ENCODE measurements at regions not wholly inside any gene's neighbourhood (a gene's known extent, or its start where the extent isn't known, plus 50 kb on each side); places are given as distances from the start of the nearest gene placed in this dataset.

DNA sequence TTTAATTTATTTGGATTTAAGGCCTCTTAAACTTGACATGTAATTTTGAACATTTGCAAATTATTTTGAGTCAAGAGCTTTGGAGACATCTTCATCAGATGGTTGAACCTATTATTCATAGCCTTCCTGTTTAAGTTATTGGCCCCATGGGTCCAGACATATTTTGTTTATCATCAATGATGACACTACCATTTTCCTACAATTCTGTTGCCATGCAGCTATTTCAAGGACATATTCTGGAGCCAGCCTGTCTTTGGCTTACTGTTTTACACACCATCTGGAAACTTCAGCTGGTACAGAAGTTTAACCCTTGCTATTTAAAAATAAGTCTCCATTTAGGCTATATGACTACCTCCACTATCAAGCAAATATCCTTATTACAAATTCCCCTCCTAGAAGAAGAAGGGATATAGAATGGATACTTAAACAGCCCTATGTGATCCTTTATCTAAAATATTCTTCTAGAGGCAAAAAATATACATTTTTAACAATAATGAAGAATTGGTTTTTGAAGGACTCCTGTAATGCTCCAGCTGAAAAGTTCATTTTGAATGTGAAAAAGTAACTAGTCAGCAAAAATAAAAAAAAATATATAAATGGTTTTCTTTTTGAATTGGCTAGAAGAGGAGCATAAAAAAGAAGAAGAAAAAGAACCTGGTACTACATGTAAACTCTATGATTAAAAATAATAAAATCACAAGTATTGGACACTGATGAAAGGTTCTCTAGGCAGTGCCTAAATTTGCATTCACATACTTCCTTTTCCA is 544.0 kb upstream of the HS3ST5 start:
- H3K4me3 ChIP-seq (ENCODE audit: low read length), result no peak overlapping the region
- no peaks in the 10 kb centered on the region for H3K4me1 ChIP-seq (ENCODE audit: control insufficient read depth, low read length)
- H3K27me3 ChIP-seq (ENCODE audit: control insufficient read depth, low read length), result no peaks in the 10 kb centered on the region
- no peaks in the 10 kb centered on the region for H3F3A ChIP-seq (ENCODE audit: control insufficient read depth, insufficient read depth)
- no peaks in the 10 kb centered on the region for H3K9me3 ChIP-seq (ENCODE audit: control insufficient read depth, insufficient read depth, low read length)
- no peaks in the 10 kb centered on the region for H3K79me2 ChIP-seq (ENCODE audit: control insufficient read depth, low read length)
- no peaks in the 10 kb centered on the region for H4K20me1 ChIP-seq (ENCODE audit: control insufficient read depth, insufficient read depth, low read depth, low read length)
- H3K9me2 ChIP-seq (replicated peaks; ENCODE audit: control insufficient read depth, low read length), result no peaks in the 10 kb centered on the region
- no peak for TF ChIP-seq EZH2phosphoT487 (IDR thresholded peaks at IDR 0.05; ENCODE audit: borderline replicate concordance, low read length)
- TF ChIP-seq, protein P1, sequence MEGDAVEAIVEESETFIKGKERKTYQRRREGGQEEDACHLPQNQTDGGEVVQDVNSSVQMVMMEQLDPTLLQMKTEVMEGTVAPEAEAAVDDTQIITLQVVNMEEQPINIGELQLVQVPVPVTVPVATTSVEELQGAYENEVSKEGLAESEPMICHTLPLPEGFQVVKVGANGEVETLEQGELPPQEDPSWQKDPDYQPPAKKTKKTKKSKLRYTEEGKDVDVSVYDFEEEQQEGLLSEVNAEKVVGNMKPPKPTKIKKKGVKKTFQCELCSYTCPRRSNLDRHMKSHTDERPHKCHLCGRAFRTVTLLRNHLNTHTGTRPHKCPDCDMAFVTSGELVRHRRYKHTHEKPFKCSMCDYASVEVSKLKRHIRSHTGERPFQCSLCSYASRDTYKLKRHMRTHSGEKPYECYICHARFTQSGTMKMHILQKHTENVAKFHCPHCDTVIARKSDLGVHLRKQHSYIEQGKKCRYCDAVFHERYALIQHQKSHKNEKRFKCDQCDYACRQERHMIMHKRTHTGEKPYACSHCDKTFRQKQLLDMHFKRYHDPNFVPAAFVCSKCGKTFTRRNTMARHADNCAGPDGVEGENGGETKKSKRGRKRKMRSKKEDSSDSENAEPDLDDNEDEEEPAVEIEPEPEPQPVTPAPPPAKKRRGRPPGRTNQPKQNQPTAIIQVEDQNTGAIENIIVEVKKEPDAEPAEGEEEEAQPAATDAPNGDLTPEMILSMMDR (IDR thresholded peaks at IDR 0.05; ENCODE audit: low read depth, low read length, poor library complexity, severe bottlenecking), result no peak
- no peak overlapping the region for H3K27ac ChIP-seq (ENCODE audit: low read depth, low read length)
- no peak overlapping the region for H3K4me2 ChIP-seq (ENCODE audit: low read length)
- H3K36me3 ChIP-seq (ENCODE audit: control insufficient read depth, low read length), result no peaks in the 10 kb centered on the region

DNA sequence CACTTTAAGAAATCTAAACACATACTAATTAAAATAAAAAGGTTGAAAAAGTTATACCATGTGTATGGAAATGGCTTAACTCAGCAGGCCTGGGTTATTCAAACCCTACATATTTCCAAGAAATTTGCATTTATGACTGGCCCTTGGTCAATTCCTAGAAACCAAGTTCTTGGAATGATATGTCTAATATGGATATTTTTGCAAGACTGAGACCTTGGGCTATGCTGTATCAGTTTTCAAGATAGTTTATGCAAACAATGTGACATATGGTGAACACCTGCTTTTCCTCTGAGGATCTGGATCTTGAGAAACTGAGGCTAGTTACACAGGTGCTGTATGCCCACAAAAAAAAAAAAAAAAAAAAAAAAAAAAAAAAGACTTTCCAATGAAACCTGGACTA is 536.9 kb upstream of the HS3ST5 start:
- Histone ChIP-seq H3K4me1 (ENCODE audit: control insufficient read depth, low read length) (no peaks in the 10 kb centered on the region), H3K79me2 (ENCODE audit: control insufficient read depth, low read length) (no peaks in the 10 kb centered on the region), H3K9me3 (ENCODE audit: control insufficient read depth, insufficient read depth, low read length) (no peaks in the 10 kb centered on the region; the same call in 1 of the 2 replicates), H3K9me2 (replicated peaks; ENCODE audit: control insufficient read depth, low read length) (no peaks in the 10 kb centered on the region), H3F3A (ENCODE audit: control insufficient read depth, insufficient read depth) (no peaks in the 10 kb centered on the region), H3K4me3 (ENCODE audit: low read length) (no peak overlapping the region), H4K20me1 (ENCODE audit: control insufficient read depth, insufficient read depth, low read depth, low read length) (no peaks in the 10 kb centered on the region), H3K4me2 (ENCODE audit: low read length) (no peak overlapping the region), H3K36me3 (ENCODE audit: control insufficient read depth, low read length) (no peaks in the 10 kb centered on the region), H3K27ac (ENCODE audit: low read depth, low read length) (no peak overlapping the region), H3K27me3 (ENCODE audit: control insufficient read depth, low read length) (no peaks in the 10 kb centered on the region)
- no peak for TF ChIP-seq EZH2phosphoT487 (IDR thresholded peaks at IDR 0.05; ENCODE audit: borderline replicate concordance, low read length)
- TF ChIP-seq, protein P1 (IDR thresholded peaks at IDR 0.05; ENCODE audit: low read depth, low read length, poor library complexity, severe bottlenecking), result no peak

DNA sequence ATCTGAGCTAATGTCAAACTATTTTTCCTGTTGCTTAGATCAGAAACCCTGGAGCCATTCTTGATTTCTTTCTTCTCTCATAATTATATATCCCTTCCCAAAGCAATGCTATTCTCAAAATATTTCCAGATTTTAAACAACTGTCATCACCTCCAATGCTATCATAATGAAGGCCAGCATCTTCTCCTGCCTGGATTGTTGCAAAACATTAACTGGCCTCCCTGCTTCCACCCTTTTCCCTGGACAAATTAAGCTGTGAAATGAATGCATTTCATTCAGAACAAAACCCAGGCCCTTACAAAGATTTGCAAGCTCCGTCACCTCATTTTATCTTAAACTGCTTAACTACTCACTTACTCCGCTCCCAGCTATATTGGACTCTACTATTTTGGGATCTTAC is 535.3 kb upstream of the HS3ST5 start:
- Histone ChIP-seq H3K4me2 (ENCODE audit: low read length) (no peak overlapping the region), H3K9me2 (replicated peaks; ENCODE audit: control insufficient read depth, low read length) (no peaks in the 10 kb centered on the region), H3K27ac (ENCODE audit: low read depth, low read length) (no peak overlapping the region), H3K36me3 (ENCODE audit: control insufficient read depth, low read length) (no peaks in the 10 kb centered on the region), H3K79me2 (ENCODE audit: control insufficient read depth, low read length) (no peaks in the 10 kb centered on the region), H3K4me3 (ENCODE audit: low read length) (no peak overlapping the region), H4K20me1 (ENCODE audit: control insufficient read depth, insufficient read depth, low read depth, low read length) (no peaks in the 10 kb centered on the region), H3F3A (ENCODE audit: control insufficient read depth, insufficient read depth) (no peaks in the 10 kb centered on the region), H3K27me3 (ENCODE audit: control insufficient read depth, low read length) (no peaks in the 10 kb centered on the region), H3K9me3 (ENCODE audit: control insufficient read depth, insufficient read depth, low read length) (no peaks in the 10 kb centered on the region; the same call in 1 of the 2 replicates), H3K4me1 (ENCODE audit: control insufficient read depth, low read length) (no peaks in the 10 kb centered on the region)
- TF ChIP-seq, protein P1 (IDR thresholded peaks at IDR 0.05; ENCODE audit: low read depth, low read length, poor library complexity, severe bottlenecking), result no peak
- TF ChIP-seq EZH2phosphoT487 (IDR thresholded peaks at IDR 0.05; ENCODE audit: borderline replicate concordance, low read length), result no peak
